Vagina (tissue), 2 donors: ENCODE measurements at regions not wholly inside any gene's neighbourhood (a gene's known extent, or its start where the extent isn't known, plus 50 kb on each side); places are given as distances from the start of the nearest gene placed in this dataset.

Source experiments
- CTCF ChIP-seq, 3 experiments: fragments of 450-650 bp in 2 of 3; fragments of 200-600 bp in 1 of 3; sonication (generic) in 1 of 3; IDR thresholded peaks; one replicate each; pipeline ENCODE4 v1.5.1; 2017 to 2019; ENCODE audit warnings: antibody characterized with exemption in 3 of 3, mild to moderate bottlenecking in 2 of 3, moderate library complexity in 2 of 3
- POLR2A ChIP-seq, 2 donors: fragments of 450-650 bp; IDR thresholded peaks; one replicate each; pipeline ENCODE4 v1.6.1; 2017; ENCODE audit warnings: antibody characterized with exemption in 2 of 2, mild to moderate bottlenecking in 2 of 2, moderate library complexity in 2 of 2

GRCh38 chr11:30143098-30143705 lies 87.6 kb upstream of the FSHB start:
- TF ChIP-seq CTCF (IDR thresholded peaks at IDR 0.05) (peak in 1 of 3 experiments; percentile 63), POLR2A (IDR thresholded peaks at IDR 0.05) (no peak)
